ENCODE measurements at regions not wholly inside any gene's neighbourhood (a gene's known extent, or its start where the extent isn't known, plus 50 kb on each side); places are given as distances from the start of the nearest gene placed in this dataset.

DNA sequence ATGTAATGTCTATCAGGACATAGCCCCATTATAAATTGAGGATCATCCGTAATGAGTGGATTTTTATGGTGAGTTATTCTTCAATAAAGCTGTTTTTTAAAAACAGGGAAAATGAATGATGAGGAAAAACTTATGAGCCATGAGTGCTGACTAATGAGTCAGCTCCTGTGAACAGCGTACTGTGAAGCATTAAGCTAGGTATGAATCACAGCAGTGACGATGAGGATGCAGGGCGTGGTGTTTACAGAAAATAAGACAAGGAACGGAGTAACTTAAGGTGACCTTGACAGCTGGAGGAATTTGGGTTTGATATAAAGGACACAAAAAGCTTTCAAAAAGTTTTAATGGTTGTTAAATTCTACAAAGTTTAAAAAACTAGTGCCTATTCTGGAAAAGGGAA is 96.3 kb downstream of the FOXF2 start:
- DNase-seq, result no peak

GRCh38 chr6:1486387-1486786 is 97.0 kb downstream of the FOXF2 start:
- no peak for DNase-seq

DNA sequence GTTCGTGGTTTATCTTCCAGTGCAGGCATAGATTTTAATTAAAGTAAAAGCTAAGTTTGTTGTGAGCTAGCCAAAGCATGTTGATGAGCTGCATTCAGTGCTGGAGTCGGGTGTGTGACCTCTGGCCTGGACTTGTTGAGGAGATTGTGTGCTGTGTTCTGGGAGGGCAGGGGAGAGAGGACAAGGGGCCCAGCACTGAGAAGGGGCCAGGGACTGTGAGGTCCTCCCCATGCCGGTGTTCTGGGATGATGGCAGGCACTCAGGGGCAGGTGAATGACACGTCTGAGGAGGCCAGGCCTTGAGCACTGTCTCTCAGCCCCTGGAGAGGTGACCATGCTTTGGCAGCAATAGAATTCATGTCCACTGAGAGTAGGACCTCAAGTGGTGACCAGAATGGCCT is 97.9 kb downstream of the FOXF2 start:
- DNase-seq, result no peak

DNA sequence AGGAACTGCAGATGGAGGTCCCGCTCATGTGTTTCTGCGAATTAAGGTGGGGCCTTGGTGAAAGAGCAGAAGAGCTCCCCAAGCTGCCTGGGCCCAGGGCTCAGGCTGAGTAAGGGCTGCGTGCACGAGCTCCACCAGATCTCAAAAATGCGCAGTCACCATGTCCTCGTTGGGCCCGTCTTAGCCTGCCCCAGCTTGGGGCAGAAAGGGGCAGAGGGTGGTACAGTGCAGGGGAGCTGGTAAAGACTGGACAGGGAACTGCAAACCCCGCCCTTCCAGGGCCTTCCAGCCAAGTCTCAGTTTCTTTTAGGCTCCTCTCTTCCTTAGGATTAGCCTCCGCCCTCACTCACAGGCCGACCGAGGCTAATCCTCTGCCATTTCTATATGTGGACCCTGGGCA is 101.6 kb downstream of the FOXF2 start:
- DNase-seq, result no peak

DNA sequence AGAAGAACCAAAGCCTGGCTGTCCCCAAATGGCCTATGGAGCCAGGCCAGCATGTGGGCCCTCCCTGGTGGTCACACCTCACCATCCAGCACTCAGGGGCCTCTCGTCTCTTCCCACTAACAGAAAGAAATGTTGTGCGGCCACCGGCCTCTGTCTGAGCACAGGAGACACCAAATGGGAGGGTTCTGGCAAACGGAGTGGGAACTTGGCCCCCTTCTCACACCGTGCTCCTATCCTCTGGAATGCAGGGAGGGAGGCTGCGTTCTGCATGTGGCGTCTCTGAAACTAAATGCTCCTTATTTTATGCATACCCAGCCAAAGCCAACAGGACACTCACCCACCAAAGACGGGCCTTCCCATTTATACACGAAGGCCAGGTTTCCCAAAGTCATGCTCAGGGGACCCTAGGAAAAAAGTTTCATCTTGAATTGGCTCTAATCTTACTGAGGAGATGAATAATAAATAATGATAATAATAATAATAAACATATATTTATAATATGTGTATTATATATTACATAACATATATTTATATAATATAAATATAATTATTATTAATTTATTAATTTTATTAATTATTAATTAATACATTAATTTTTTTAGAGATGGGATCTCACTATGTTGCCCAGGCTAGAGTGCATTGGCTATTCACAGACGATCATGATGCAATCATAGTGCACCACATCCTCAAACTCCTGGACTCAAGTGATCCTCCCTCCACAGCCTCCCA is 102.4 kb downstream of the FOXF2 start:
- DNase-seq, result no peak

DNA sequence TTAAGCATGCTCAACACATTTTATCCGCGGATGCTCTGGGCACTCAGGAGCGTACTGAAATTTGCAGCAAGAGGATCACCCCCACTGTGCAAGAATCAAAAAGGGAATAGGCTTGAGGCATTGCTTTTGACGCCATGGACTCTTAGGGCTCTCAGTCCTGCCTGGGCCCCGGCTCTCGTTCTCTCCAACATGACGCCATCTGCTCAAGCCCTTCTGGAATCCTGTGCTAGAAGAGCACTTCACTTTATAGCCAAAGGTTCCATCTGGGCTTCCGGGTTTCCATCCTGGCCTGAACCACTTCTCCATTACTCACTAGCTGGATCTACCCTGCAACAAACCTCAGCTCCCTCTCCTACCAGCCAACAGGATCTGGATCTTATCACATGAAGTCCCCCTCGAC is 105.3 kb downstream of the FOXF2 start:
- no peak for DNase-seq

- no peak for DNase-seq
These were observed 106.0 kb downstream of the FOXF2 start for GRCh38 chr6:1495344-1495743.

DNA sequence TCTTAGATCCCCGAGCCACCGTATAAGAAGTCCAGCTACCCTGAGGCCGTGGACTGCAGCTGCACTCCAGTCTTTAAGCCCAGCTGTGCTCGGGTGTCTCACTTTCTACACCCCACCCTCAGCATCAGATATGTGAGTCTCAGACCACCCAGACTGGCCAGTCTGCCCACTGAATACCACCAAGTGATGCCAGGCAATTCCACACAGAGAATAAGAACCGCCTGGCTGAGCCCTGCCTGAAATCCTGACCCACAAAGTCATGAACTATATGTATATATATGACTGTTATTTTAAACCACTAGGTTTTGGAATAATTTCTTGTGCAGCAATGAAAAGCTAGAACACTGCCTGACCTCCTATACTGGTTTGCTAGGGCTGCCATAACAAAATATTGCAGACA is 106.7 kb downstream of the FOXF2 start:
- DNase-seq, result no peak

GRCh38 chr6:1496836-1497760 is 107.7 kb downstream of the FOXF2 start:
- no peak for DNase-seq

DNA sequence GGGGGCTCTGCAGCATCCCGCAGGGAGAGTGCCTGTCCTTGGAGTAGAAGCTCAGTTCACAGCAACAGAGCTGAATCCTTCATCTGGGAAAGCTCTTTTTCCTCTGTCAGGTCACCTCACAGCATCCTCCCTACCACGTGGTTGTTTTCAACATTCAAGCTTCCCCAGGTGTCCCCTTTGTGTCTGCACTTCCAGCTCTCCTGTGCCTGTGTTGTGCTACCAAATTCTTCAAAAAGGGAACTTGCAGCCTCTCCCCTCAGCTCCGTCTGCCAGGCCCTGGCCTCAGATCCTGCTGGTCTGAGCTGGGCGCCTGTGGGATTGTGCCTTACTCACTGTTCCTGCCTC is 108.4 kb downstream of the FOXF2 start:
- no peak for DNase-seq

GRCh38 chr6:1498491-1499113 is 109.2 kb downstream of the FOXF2 start:
- no peak for DNase-seq

DNA sequence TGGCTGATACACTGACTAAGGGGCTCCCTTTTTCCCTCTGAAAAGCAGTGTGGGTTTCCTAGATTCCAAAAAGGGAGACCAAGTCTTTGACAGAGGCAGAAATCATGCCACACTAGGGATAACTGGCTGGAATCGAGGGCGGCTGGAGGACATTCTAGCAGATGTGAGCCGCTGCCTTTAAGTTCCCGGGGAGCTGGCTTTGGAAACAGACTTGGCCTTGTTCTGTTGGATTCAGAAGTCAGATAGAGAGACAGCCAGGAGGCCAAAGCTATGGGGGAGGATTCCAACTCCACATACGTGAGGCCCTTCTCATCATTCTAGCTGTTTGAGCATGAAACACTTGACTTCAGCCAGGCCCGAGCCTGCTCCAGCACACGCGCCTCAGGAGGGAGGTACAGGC is 109.9 kb upstream of the FOXC1 start:
- no peak for DNase-seq

DNA sequence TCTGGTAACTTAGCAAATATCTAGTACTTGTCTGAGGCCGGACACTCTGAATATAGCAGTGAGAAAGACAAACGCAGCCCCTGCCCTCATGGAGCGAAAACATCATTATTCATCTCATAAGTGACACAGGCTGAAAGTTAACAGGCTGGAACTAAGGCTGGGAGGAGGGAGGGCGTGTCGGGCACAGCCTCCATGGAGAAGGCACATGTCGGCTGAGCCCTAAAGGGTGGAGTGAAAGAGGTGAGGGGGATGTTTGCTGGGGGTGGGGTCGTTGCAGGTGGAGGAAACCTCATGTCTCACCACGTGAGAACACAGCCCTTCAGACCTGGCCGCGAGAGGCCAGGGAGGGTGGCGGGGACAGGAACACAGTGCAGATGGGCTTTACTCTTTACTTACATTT is 108.8 kb upstream of the FOXC1 start:
- DNase-seq, result no peak

DNA sequence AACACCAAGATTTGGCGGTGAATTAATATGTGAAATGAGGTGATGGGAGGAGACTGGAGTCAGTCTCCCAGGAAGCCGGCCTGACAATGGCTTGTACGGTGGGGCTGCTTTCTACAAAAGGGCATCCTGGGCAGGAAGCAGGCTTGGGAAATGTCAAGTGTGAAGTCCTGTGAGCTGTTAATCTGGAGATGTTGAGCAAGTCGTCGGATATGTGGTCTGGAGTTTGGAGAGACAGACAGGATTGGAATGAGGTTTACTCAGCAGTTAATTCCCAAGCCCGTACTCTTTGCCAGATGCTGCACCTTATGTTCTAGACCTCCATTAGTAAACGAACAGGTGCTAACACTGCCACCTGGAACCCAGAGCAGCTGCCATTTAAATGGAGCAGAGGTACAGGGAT is 107.7 kb upstream of the FOXC1 start:
- DNase-seq, result no peak

- DNase-seq, result no peak
These were observed 105.9 kb upstream of the FOXC1 start for GRCh38 chr6:1503811-1504210.

DNA sequence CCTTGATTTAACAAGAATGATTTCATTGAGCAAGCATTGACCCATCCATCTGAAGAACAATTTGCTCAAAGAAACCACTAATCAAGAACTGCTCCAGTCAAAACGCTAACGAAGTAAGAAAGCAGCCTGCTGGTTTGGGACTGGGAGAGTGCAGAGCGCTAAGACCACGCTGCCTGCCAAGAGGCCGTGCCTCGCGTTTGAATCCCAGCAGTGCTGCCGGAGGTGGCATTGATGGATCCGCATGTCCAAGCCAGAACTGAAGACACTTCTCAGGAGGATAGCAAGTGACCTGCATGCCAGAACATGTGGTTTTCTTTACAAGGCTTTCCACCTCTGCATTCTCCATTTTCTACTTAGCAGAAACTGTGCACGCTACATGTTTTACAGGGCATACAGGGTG is 105.2 kb upstream of the FOXC1 start:
- DNase-seq, result no peak

DNA sequence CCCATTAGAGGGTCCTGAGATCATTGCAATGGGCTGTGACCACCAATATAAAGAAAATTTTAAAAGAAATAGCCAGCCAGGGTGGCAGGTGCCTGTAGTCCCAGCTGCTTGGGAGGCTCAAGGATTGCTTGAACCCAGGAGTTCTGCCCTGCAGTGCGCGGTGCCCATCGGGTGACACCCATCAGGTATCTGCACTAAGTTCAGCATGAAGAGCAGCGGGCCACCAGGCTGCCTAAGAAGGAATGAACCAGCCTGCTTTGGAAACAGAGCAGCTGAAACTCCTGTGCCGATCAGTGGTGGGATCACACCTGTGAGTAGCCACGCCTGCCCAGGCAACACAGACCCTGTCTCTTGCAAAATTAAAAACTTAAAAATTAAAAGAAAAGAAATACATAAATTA is 102.5 kb upstream of the FOXC1 start:
- no peak for DNase-seq

- DNase-seq, result no peak
These were observed 100.5 kb upstream of the FOXC1 start for GRCh38 chr6:1509241-1509640.

GRCh38 chr6:1510239-1510638 is 99.5 kb upstream of the FOXC1 start:
- no peak for DNase-seq

DNA sequence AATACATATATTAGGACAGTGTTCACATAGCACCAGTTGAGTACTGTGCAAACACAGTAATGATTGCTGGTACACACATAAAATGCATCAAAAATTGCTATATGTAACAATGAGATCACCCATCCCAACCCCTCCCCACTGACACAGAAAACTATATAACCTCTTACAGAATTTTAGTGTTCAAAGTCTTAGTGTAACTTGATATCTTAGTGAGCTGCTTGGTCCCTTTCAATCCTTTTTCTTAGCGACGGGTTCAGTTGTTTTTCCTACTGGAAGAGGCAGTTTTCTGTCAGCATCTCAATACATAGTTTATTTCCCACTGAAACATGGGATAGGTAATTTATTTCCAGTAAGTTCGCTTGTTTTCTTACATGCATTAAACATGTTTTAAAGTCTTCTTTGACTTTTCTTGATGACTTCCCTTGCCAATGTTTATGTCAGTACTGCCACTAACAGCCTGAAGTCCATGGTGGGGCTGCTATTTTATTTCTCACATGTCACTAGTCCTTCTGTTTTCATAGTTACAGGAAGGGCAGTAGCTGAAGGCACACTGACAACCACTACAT is 96.4 kb upstream of the FOXC1 start:
- no peak for DNase-seq

GRCh38 chr6:1514078-1514477 is 95.6 kb upstream of the FOXC1 start:
- DNase-seq, result no peak

- no peak for DNase-seq
These were observed 94.4 kb upstream of the FOXC1 start for GRCh38 chr6:1515280-1515679.

GRCh38 chr6:1515781-1516180 is 93.9 kb upstream of the FOXC1 start:
- no peak for DNase-seq

All from activated T-cell treated with anti-CD3 and anti-CD28 coated beads, Interleukin-2, amount 50 U/mL, for 1 hour (primary cell).